K562 (cell line): ENCODE measurements at regions not wholly inside any gene's neighbourhood (a gene's known extent, or its start where the extent isn't known, plus 50 kb on each side); places are given as distances from the start of the nearest gene placed in this dataset.

Experiments
- ATAC-seq: fragments of 200-7000 bp; cut with Tn5 transposase; 3 replicates; pipeline ENCODE4 v1.9.1; 2020; ENCODE audit warnings: moderate library complexity
- BruUV-seq: library from RNA; stranded (reverse); fragments of 400-500 nt; replicated peaks from 2 replicates; lab custom pipeline; 2021; lab: Mats Ljungman, UMichigan
- CTCF ChIA-PET: fragments of 300-600 bp; formaldehyde crosslinking; extraction: SDS; loops from one replicate; lab custom pipeline; 2021; ENCODE audit warnings: low intra/inter-chr PET ratio; lab: Yijun Ruan, JAX
- POLR2A ChIA-PET: fragments of 300-600, 350-650 bp; sonication (Branson Sonifier 250); formaldehyde crosslinking; extraction: SDS; loops from one replicate; lab custom pipeline; 2021; ENCODE audit warnings: antibody characterized with exemption, inconsistent platforms; lab: Yijun Ruan, JAX
- DNase-seq, 4 experiments: peaks; one replicate each; pipeline versions ENCODE4 v3.0.0 to v3.0.0-alpha.2; 2011 to 2018; ENCODE audit warnings: low spot score in 3 of 4, mixed read lengths in 3 of 4; ENCODE audit errors: extremely low read depth in 1 of 4
- FAIRE-seq: peaks from 2 replicates; lab custom pipeline; 2011; peaks lifted over from hg19 to GRCh38; lab: Jason Lieb, UNC
- H2AFZ ChIP-seq: 2 replicates; pipeline ENCODE4 v1.6.0; 2011; ENCODE audit warnings: low read depth, low read length, control low read depth, inconsistent platforms
- H3K27ac ChIP-seq: fragments of 200-600 bp; 3 replicates; pipeline ENCODE4 v1.8.0; 2011; ENCODE audit warnings: low read depth, mild to moderate bottlenecking, control low read depth, inconsistent platforms, low read length, moderate library complexity, mixed read lengths; ENCODE audit errors: extremely low read depth
- H3K27me3 ChIP-seq, 2 experiments: fragments of 300-600 bp in 1 of 2; 2 replicates in 1 of 2; 3 replicates in 1 of 2; pipeline versions ENCODE4 v1.6.0 to v1.8.0; 2011; ENCODE audit warnings: inconsistent platforms in 2 of 2, low read length in 2 of 2, mild to moderate bottlenecking in 1 of 2, mixed read lengths in 1 of 2, moderate library complexity in 1 of 2; ENCODE audit not compliant: control insufficient read depth in 2 of 2, insufficient read depth in 2 of 2
- H3K36me3 ChIP-seq: fragments of 300-600 bp; 3 replicates; pipeline ENCODE4 v1.8.0; 2011; ENCODE audit warnings: mild to moderate bottlenecking, low read length, inconsistent platforms; ENCODE audit not compliant: control insufficient read depth, insufficient read depth
- H3K4me1 ChIP-seq, 2 experiments: fragments of 200-600 bp in 1 of 2; replicated peaks in 1 of 2; 2 replicates in 1 of 2; 3 replicates in 1 of 2; pipeline versions ENCODE4 v1.5.1 to v1.8.0; 2011; ENCODE audit warnings: inconsistent platforms in 2 of 2, low read length in 2 of 2, mild to moderate bottlenecking in 1 of 2, mixed read lengths in 1 of 2, moderate library complexity in 1 of 2; ENCODE audit not compliant: control insufficient read depth in 2 of 2, insufficient read depth in 2 of 2
- H3K4me2 ChIP-seq: 2 replicates; pipeline ENCODE4 v1.6.1; 2011; ENCODE audit warnings: low read length, control low read depth, inconsistent platforms, mixed read lengths; ENCODE audit not compliant: insufficient read depth
- H3K4me3 ChIP-seq: fragments of 200-600 bp; sonication (generic), shearing (Covaris generic); 2 replicates; pipeline ENCODE4 v1.5.1; 2016; ENCODE audit warnings: control low read depth, inconsistent platforms
- H3K79me2 ChIP-seq: fragments of 200-600 bp; 3 replicates; pipeline ENCODE4 v1.8.0; 2011; ENCODE audit warnings: low read length, inconsistent platforms; ENCODE audit not compliant: control insufficient read depth, insufficient read depth
- H3K9ac ChIP-seq, 2 experiments: 2 replicates each; pipeline versions ENCODE4 v1.6.0 to v1.6.1; 2011; ENCODE audit warnings: low read depth in 2 of 2, low read length in 2 of 2, control low read depth in 1 of 2, inconsistent platforms in 1 of 2, mild to moderate bottlenecking in 1 of 2, mixed read lengths in 1 of 2; ENCODE audit not compliant: insufficient read depth in 1 of 2
- H3K9me1 ChIP-seq: one replicate; pipeline ENCODE4 v1.6.0; 2011; ENCODE audit warnings: inconsistent platforms, mild to moderate bottlenecking, low read length, moderate library complexity; ENCODE audit not compliant: control insufficient read depth, insufficient read depth
- H3K9me3 ChIP-seq: replicated peaks from 2 replicates; pipeline ENCODE4 v1.5.1; 2011; ENCODE audit warnings: low read depth, low read length, inconsistent platforms; ENCODE audit not compliant: control insufficient read depth, insufficient read depth
- H4K20me1 ChIP-seq: replicated peaks from 2 replicates; pipeline ENCODE4 v1.6.1; 2011; ENCODE audit warnings: low read length, inconsistent platforms, mixed read lengths; ENCODE audit not compliant: control insufficient read depth, insufficient read depth
- BHLHE40 ChIP-seq: IDR thresholded peaks from 2 replicates; pipeline ENCODE4 v1.6.1; 2011; ENCODE audit warnings: low read length, improper control_type of control experiment
- ELF4 ChIP-seq: fragments of 450-650 bp; formaldehyde crosslinking; IDR thresholded peaks from 2 replicates; pipeline ENCODE4 v1.4.0; 2022; ENCODE audit warnings: missing genetic modification characterization
- ESRRA ChIP-seq: fragments of 450-650 bp; IDR thresholded peaks from 2 replicates; pipeline ENCODE4 v1.6.1; 2014; ENCODE audit warnings: low read depth, mild to moderate bottlenecking, moderate library complexity, borderline replicate concordance
- HNRNPK ChIP-seq: fragments of 200-400 bp; formaldehyde crosslinking; IDR thresholded peaks from one replicate; pipeline ENCODE4 v1.6.1; 2018; ENCODE audit warnings: mild to moderate bottlenecking, low read depth, low read length; ENCODE audit not compliant: poor library complexity, severe bottlenecking
- IFI16 ChIP-seq: fragments of 250-450 bp; sonication (Bioruptor Pico); IDR thresholded peaks from 2 replicates; pipeline ENCODE4 v2.1.2; 2022; ENCODE audit warnings: mild to moderate bottlenecking, inconsistent platforms
- MIER1 ChIP-seq: fragments of 450-650 bp; IDR thresholded peaks from 2 replicates; pipeline ENCODE4 v1.6.1; 2016; ENCODE audit warnings: antibody characterized with exemption, mild to moderate bottlenecking, low read depth
- PHTF2 ChIP-seq: fragments of 250-450 bp; sonication (Bioruptor Pico); IDR thresholded peaks from 2 replicates; pipeline ENCODE4 v1.5.0; 2021; ENCODE audit warnings: mild to moderate bottlenecking
- RCOR1 ChIP-seq, 2 experiments: IDR thresholded peaks; 2 replicates each; pipeline ENCODE4 v1.6.1; 2012; ENCODE audit warnings: low read depth in 2 of 2, low read length in 2 of 2, borderline replicate concordance in 1 of 2, improper control_type of control experiment in 1 of 2
- SRF ChIP-seq, 2 experiments: fragments of 250-450, 450-650 bp in 1 of 2; sonication (Bioruptor Pico) in 1 of 2; sonication (generic) in 1 of 2; formaldehyde crosslinking; IDR thresholded peaks; 2 replicates each; pipeline versions ENCODE4 v1.5.0 to v1.5.1; 2020 to 2022; ENCODE audit warnings: mild to moderate bottlenecking in 1 of 2, missing genetic modification reagents in 1 of 2
- TEAD4 ChIP-seq, 2 experiments: sonication (generic) in 1 of 2; formaldehyde crosslinking in 1 of 2; IDR thresholded peaks; 2 replicates each; pipeline versions ENCODE4 v1.6.1 to v1.8.0; 2012 to 2022; ENCODE audit warnings: borderline replicate concordance in 1 of 2, inconsistent platforms in 1 of 2, low read length in 1 of 2, mild to moderate bottlenecking in 1 of 2, missing genetic modification reagents in 1 of 2
- ZNF699 ChIP-seq: fragments of 250-450 bp; sonication (Bioruptor Pico); IDR thresholded peaks from 2 replicates; pipeline ENCODE4 v1.8.0; 2021; ENCODE audit warnings: mild to moderate bottlenecking, moderate library complexity; ENCODE audit not compliant: insufficient replicate concordance
- WGBS: fragments of 100-300 bp; shearing (Covaris generic); methylation state at CpG from one replicate; pipeline ENCODE4 v1.1.6; 2016; ENCODE audit warnings: low coverage, mixed read lengths; ENCODE audit not compliant: insufficient coverage; ENCODE audit errors: missing lambda C conversion rate; 5-methylcytosine and 5-hydroxymethylcytosine counted together
- in situ Hi-C: fragments of 300-500 bp; cut with MboI; formaldehyde crosslinking; loops from 4 replicates; pipeline ENCODE4 v1.15.0; 2018; ENCODE audit warnings: inconsistent platforms, mixed read lengths
- intact Hi-C: fragments of 100-400 bp; cut with micrococcal nuclease; formaldehyde crosslinking; loops from 2 replicates; pipeline ENCODE4 v1.14.2; 2022
- TF ChIP-seq, protein P1 (sequence below): fragments of 250-450 bp; sonication (Bioruptor Pico); IDR thresholded peaks from 2 replicates; pipeline ENCODE4 v1.5.0; 2021
- TF ChIP-seq, protein P2 (sequence below): fragments of 250-450 bp; sonication (Bioruptor Pico); IDR thresholded peaks from 2 replicates; pipeline ENCODE4 v1.5.0; 2021; ENCODE audit warnings: mild to moderate bottlenecking, borderline replicate concordance
- TF ChIP-seq, protein P3 (sequence below), 2 experiments: fragments of 450-650 bp; conservative IDR thresholded peaks; 2 replicates each; pipeline ENCODE4 v1.6.1; 2017; ENCODE audit warnings: mild to moderate bottlenecking in 2 of 2, moderate library complexity in 2 of 2
- TF ChIP-seq, protein P4 (sequence below): conservative IDR thresholded peaks from 2 replicates; pipeline ENCODE4 v1.6.1; 2011; ENCODE audit warnings: low read depth, mild to moderate bottlenecking, low read length; ENCODE audit not compliant: control insufficient read depth
- TF ChIP-seq, protein P5 (sequence below): fragments of 250-450 bp; sonication (Bioruptor Pico); IDR thresholded peaks from 2 replicates; pipeline ENCODE4 v1.9.0; 2021; ENCODE audit warnings: mild to moderate bottlenecking

DNA sequence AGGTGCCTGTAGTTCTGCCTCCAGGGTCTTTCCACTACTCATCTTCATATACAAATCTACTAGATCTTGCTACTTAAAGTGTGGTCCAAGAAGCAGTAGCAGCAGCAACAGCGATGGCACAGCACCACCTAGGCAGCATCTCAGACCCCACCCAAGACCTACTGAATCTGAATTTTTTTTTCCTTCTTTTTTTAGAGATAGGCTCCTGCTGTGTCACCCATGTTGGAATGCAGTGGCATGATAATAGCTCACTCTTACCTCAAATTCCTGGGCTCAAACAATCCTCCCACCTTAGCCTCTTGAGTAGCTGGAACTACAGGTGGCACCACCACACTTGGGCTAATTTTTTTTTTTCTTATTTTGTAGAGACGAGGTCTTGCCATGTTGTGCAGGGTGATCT, 346.7 kb upstream of the TGFBR2 start:
- H3K9me1 ChIP-seq: no peaks in the 10 kb centered on the region
- H3K9ac ChIP-seq: no peak overlapping the region
- H4K20me1 ChIP-seq: no peaks in the 10 kb centered on the region
- no peak overlapping the region for H2AFZ ChIP-seq
- DNase-seq (no peak), FAIRE-seq (no peak), ATAC-seq (no peak)
- no peaks in the 10 kb centered on the region for H3K4me1 ChIP-seq
- no peaks in the 10 kb centered on the region for H3K27me3 ChIP-seq
- 0% methylated on average over 2 of the region's 2 CpGs for WGBS
- no peaks in the 10 kb centered on the region for H3K79me2 ChIP-seq
- BruUV-seq: no TSS peak
- H3K36me3 ChIP-seq: no peaks in the 10 kb centered on the region
- no peak overlapping the region for H3K4me3 ChIP-seq
- ChIA-PET POLR2A (interaction anchor here (0.6 kb wide), 1 partner anchor 12 kb away, joined by 4 read pairs; no protein-coding TSS in a partner anchor), CTCF (no interaction called here)
- H3K9me3 ChIP-seq: no peaks in the 10 kb centered on the region; the same call in 1 of the 2 replicates
- H3K4me2 ChIP-seq: no peak overlapping the region
- intact Hi-C loops (no loop called here), in situ Hi-C loops (no loop called here)
- H3K27ac ChIP-seq: no peak overlapping the region
- no peak for TF ChIP-seq PHTF2 (CRISPR knock-in tag)
- no peak for TF ChIP-seq ZNF699 (CRISPR knock-in tag)
- TF ChIP-seq, protein P1, sequence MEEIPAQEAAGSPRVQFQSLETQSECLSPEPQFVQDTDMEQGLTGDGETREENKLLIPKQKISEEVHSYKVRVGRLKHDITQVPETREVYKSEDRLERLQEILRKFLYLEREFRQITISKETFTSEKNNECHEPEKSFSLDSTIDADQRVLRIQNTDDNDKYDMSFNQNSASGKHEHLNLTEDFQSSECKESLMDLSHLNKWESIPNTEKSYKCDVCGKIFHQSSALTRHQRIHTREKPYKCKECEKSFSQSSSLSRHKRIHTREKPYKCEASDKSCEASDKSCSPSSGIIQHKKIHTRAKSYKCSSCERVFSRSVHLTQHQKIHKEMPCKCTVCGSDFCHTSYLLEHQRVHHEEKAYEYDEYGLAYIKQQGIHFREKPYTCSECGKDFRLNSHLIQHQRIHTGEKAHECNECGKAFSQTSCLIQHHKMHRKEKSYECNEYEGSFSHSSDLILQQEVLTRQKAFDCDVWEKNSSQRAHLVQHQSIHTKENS (CRISPR knock-in tag): no peak
- TF ChIP-seq TEAD4 (IDR thresholded peaks at IDR 0.05; ENCODE audit: low read length): no peak
- no peak for TF ChIP-seq TEAD4 (CRISPR knock-in tag; IDR thresholded peaks at IDR 0.05; ENCODE audit: borderline replicate concordance)
- TF ChIP-seq, protein P2, sequence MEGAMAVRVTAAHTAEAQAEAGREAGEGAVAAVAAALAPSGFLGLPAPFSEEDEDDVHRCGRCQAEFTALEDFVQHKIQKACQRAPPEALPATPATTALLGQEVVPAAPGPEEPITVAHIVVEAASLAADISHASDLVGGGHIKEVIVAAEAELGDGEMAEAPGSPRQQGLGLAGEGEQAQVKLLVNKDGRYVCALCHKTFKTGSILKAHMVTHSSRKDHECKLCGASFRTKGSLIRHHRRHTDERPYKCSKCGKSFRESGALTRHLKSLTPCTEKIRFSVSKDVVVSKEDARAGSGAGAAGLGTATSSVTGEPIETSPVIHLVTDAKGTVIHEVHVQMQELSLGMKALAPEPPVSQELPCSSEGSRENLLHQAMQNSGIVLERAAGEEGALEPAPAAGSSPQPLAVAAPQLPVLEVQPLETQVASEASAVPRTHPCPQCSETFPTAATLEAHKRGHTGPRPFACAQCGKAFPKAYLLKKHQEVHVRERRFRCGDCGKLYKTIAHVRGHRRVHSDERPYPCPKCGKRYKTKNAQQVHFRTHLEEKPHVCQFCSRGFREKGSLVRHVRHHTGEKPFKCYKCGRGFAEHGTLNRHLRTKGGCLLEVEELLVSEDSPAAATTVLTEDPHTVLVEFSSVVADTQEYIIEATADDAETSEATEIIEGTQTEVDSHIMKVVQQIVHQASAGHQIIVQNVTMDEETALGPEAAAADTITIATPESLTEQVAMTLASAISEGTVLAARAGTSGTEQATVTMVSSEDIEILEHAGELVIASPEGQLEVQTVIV (CRISPR knock-in tag): no peak
- TF ChIP-seq, protein P3, sequence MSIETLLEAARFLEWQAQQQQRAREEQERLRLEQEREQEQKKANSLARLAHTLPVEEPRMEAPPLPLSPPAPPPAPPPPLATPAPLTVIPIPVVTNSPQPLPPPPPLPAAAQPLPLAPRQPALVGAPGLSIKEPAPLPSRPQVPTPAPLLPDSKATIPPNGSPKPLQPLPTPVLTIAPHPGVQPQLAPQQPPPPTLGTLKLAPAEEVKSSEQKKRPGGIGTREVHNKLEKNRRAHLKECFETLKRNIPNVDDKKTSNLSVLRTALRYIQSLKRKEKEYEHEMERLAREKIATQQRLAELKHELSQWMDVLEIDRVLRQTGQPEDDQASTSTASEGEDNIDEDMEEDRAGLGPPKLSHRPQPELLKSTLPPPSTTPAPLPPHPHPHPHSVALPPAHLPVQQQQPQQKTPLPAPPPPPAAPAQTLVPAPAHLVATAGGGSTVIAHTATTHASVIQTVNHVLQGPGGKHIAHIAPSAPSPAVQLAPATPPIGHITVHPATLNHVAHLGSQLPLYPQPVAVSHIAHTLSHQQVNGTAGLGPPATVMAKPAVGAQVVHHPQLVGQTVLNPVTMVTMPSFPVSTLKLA (conservative IDR thresholded peaks at IDR 0.05): no peak
- no peak for TF ChIP-seq ESRRA
- TF ChIP-seq HNRNPK: no peak
- no peak for TF ChIP-seq SRF (CRISPR knock-in tag; IDR thresholded peaks at IDR 0.05)
- no peak for TF ChIP-seq BHLHE40
- no peak for TF ChIP-seq RCOR1 (IDR thresholded peaks at IDR 0.05; ENCODE audit: borderline replicate concordance in 1 of 2, low read depth in 2 of 2, low read length in 2 of 2)
- no peak for TF ChIP-seq MIER1
- no peak for TF ChIP-seq ELF4
- TF ChIP-seq, protein P4, sequence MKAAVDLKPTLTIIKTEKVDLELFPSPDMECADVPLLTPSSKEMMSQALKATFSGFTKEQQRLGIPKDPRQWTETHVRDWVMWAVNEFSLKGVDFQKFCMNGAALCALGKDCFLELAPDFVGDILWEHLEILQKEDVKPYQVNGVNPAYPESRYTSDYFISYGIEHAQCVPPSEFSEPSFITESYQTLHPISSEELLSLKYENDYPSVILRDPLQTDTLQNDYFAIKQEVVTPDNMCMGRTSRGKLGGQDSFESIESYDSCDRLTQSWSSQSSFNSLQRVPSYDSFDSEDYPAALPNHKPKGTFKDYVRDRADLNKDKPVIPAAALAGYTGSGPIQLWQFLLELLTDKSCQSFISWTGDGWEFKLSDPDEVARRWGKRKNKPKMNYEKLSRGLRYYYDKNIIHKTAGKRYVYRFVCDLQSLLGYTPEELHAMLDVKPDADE: no peak
- TF ChIP-seq, protein P5, sequence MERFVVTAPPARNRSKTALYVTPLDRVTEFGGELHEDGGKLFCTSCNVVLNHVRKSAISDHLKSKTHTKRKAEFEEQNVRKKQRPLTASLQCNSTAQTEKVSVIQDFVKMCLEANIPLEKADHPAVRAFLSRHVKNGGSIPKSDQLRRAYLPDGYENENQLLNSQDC (CRISPR knock-in tag): no peak
- no peak for TF ChIP-seq IFI16 (CRISPR knock-in tag)
